Upper lobe of left lung (tissue), 6 donors: ENCODE measurements at regions not wholly inside any gene's neighbourhood (a gene's known extent, or its start where the extent isn't known, plus 50 kb on each side); places are given as distances from the start of the nearest gene placed in this dataset.

ENCODE experiments used
- ATAC-seq, 2 donors: fragments of 200-7000 bp; cut with Tn5 transposase; one replicate each; pipeline ENCODE4 v1.9.1; 2022; ENCODE audit warnings: mild to moderate bottlenecking in 2 of 2, moderate library complexity in 2 of 2; ENCODE audit not compliant: low FRiP score in 2 of 2
- DNase-seq, 2 donors: peaks; one replicate each; pipeline ENCODE4 v3.0.0-alpha.2; 2019 to 2020
- H3K27ac ChIP-seq, 4 donors: fragments of 200-600 bp; sonication (generic); one replicate each; pipeline ENCODE4 v1.5.1; 2016 to 2019
- H3K27me3 ChIP-seq, 4 donors: fragments of 200-600 bp; sonication (generic); one replicate each; pipeline ENCODE4 v1.5.1; 2017 to 2019
- H3K36me3 ChIP-seq, 4 donors: fragments of 200-600 bp; sonication (generic); one replicate each; pipeline ENCODE4 v1.5.1; 2016 to 2019
- H3K4me1 ChIP-seq, 4 donors: fragments of 200-600 bp; sonication (generic); one replicate each; pipeline ENCODE4 v1.5.1; 2018 to 2019
- H3K4me3 ChIP-seq, 4 donors: fragments of 200-600 bp; sonication (generic); one replicate each; pipeline ENCODE4 v1.5.1; 2017 to 2019; ENCODE audit warnings: mild to moderate bottlenecking in 2 of 4, moderate library complexity in 1 of 4
- H3K9me3 ChIP-seq, 4 donors: fragments of 200-600 bp; sonication (generic); one replicate each; pipeline ENCODE4 v1.5.1; 2018 to 2019
- EP300 ChIP-seq, 4 donors: sonication (generic); formaldehyde crosslinking; IDR thresholded peaks; one replicate each; pipeline ENCODE4 v1.5.1; 2017; ENCODE audit warnings: antibody characterized with exemption in 4 of 4, control low read depth in 2 of 4
- POLR2A ChIP-seq, 4 donors: fragments of 450-650 bp; IDR thresholded peaks; one replicate each; pipeline ENCODE4 v1.5.1; 2016 to 2017; ENCODE audit warnings: antibody characterized with exemption in 4 of 4, mild to moderate bottlenecking in 2 of 4
- POLR2AphosphoS5 ChIP-seq, 2 donors: sonication (generic); formaldehyde crosslinking; IDR thresholded peaks; one replicate each; pipeline ENCODE4 v1.5.1; 2017; ENCODE audit warnings: antibody characterized with exemption in 2 of 2
- WGBS, 2 donors: methylation state at CpG; one replicate each; pipeline ENCODE4 v1.1.5; 2017 to 2018; 5-methylcytosine and 5-hydroxymethylcytosine counted together
- TF ChIP-seq, protein P1 (sequence below), 6 experiments: fragments of 450-650 bp in 4 of 6; fragments of 200-600 bp in 2 of 6; sonication (generic) in 2 of 6; IDR thresholded peaks; one replicate each; pipeline ENCODE4 v1.5.1; 2016 to 2019; ENCODE audit warnings: antibody characterized with exemption in 6 of 6
- donor health status: DM: no; HTN: no; CAD: no; lungs with moderate emphysema.
- donor health status: DM: no; HTN: yes; CAD: no; lungs with severe emphysema.

DNA sequence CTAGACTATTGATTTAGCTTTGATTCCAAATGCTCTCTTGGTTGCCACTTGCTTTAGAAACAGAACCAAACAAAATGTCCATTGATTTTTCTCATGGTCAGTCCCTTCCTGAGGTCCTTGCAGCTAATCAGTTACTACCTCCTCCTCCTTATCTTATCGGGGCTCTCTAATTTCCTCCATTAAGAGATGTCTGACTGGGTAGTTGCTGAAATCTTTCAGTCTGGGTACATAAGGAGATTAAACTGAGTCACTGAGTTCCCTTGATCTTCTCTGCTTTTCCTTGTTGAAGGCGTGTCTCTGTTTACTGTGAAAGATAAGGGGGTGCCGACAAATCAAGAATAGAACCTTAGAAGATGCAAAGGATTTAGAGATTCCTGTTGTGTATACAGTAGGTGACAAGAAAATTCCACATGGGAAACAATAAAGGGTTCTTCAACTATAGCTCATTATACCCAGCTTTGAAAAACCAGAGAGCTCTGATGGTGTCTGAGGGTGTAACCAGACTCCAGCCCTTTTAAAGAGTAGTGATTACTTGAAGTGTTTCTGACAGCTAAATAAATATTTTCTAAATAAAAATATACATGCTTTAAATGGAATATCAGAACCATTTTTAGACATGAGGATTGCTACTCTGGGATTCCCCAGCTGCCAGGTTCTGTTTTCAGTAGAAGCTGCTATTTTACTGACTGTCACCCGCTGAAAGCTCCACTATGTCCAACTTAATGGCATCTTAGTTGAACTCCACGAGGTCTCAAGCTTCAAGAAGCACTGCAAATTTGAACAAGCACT lies 791.3 kb upstream of the SOX9 start:
- Histone ChIP-seq H3K27ac (no peak overlapping the region), H3K4me3 (no peak overlapping the region), H3K27me3 (no peaks in the 10 kb centered on the region), H3K9me3 (no peaks in the 10 kb centered on the region), H3K36me3 (no peaks in the 10 kb centered on the region), H3K4me1 (peaks cover 0 to 5% (median 0%) of the 10 kb centered on the region in 4 donors)
- DNase-seq, result no peak
- no peak for TF ChIP-seq POLR2A (IDR thresholded peaks at IDR 0.05)
- TF ChIP-seq POLR2AphosphoS5 (IDR thresholded peaks at IDR 0.05), result no peak
- TF ChIP-seq, protein P1, sequence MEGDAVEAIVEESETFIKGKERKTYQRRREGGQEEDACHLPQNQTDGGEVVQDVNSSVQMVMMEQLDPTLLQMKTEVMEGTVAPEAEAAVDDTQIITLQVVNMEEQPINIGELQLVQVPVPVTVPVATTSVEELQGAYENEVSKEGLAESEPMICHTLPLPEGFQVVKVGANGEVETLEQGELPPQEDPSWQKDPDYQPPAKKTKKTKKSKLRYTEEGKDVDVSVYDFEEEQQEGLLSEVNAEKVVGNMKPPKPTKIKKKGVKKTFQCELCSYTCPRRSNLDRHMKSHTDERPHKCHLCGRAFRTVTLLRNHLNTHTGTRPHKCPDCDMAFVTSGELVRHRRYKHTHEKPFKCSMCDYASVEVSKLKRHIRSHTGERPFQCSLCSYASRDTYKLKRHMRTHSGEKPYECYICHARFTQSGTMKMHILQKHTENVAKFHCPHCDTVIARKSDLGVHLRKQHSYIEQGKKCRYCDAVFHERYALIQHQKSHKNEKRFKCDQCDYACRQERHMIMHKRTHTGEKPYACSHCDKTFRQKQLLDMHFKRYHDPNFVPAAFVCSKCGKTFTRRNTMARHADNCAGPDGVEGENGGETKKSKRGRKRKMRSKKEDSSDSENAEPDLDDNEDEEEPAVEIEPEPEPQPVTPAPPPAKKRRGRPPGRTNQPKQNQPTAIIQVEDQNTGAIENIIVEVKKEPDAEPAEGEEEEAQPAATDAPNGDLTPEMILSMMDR (IDR thresholded peaks at IDR 0.05), result no peak
- TF ChIP-seq EP300 (IDR thresholded peaks at IDR 0.05), result no peak
- 33 to 41% methylated on average over 5 of the region's 5 CpGs for WGBS, 2 donors
- no peak for ATAC-seq

DNA sequence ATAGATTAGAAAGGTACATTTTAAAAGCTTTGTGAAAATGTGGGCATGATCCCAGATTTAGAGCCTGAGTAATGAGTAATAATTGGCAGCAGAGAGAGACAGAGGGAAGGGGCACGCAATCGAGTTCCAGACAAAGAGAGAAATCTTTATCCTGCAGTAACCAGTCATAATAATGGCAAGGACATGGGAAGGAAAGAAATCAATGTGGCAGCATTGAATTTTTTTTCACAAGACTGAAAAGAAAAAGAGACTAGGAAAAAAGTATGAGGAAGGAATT lies 790.8 kb upstream of the SOX9 start:
- 47 to 59% methylated on average over 2 of the region's 2 CpGs for WGBS, 2 donors
- Histone ChIP-seq H3K36me3 (no peaks in the 10 kb centered on the region), H3K4me1 (peaks cover 0 to 5% (median 0%) of the 10 kb centered on the region in 4 donors), H3K4me3 (no peak overlapping the region), H3K27me3 (no peaks in the 10 kb centered on the region), H3K9me3 (no peaks in the 10 kb centered on the region), H3K27ac (no peak overlapping the region)
- DNase-seq, result no peak
- ATAC-seq, result no peak
- TF ChIP-seq, protein P1 (IDR thresholded peaks at IDR 0.05), result no peak
- TF ChIP-seq EP300 (IDR thresholded peaks at IDR 0.05) (no peak), POLR2A (IDR thresholded peaks at IDR 0.05) (no peak), POLR2AphosphoS5 (IDR thresholded peaks at IDR 0.05) (no peak)

DNA sequence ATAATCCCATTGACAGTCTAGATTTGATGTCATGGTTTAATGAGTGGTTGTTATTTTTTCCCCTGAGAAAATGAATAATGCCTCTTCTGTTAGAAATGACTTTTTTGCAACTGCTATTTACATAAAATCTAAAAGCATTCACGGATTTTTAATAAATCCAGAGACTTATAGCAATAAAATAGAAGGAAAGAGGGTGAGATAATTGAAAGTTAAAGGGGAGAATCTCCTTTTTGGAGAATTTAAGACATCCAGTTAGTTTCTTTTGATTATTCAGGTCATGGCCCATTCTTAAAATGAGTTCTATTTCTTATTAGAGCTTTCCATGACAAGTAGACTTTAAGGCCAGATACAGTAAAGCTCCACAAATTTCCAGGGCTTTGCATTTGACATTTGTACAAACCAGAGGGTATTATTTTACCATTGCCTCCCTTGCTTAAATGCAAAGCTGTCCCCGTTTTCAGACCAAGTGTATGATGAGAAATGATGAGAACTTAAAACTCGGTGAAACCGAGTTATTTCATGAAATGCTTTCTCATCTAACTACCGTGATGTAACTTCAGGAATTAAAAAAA lies 789.0 kb upstream of the SOX9 start:
- DNase-seq (no peak), ATAC-seq (no peak)
- H3K27ac ChIP-seq, result no peak overlapping the region
- H3K4me3 ChIP-seq, result no peak overlapping the region
- no peaks in the 10 kb centered on the region for H3K27me3 ChIP-seq
- peaks cover 0 to 5% (median 0%) of the 10 kb centered on the region in 4 donors for H3K4me1 ChIP-seq
- TF ChIP-seq POLR2AphosphoS5 (IDR thresholded peaks at IDR 0.05), result no peak
- no peaks in the 10 kb centered on the region for H3K36me3 ChIP-seq
- no peaks in the 10 kb centered on the region for H3K9me3 ChIP-seq
- WGBS, 2 donors, result 80 to 86% methylated on average over 5 of the region's 5 CpGs

DNA sequence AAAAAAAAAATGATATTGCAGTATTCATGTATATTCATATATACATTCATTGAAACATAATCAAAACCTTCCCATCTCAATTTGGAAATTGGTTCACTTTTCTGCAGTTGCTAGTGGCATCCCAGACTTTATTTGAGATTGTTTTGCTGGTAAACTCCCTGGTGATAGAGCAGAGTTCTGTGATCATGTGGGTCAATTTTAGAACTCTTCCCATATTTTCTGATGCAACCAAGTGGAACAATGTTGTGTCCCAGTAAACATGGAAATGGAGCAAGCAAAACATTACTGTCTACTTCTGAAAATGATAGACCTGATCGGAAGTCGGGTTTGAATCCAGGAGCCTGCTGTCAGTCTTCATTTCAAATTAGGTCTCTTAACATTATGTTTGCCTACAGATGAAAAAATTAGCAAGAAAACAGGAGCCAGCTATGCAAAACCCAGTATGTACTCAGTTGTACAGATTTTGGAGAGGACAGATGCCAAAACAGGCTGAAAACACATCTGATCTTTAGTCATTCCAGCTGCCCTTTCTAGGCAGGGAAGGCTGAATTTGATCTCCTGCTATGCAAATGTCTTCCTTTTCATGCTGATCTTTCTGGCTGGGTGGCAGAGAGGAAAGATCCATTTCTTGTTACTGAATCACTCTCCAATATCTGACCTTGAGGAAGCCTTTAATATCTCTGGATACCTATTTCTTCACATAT lies 786.6 kb upstream of the SOX9 start:
- TF ChIP-seq POLR2AphosphoS5 (IDR thresholded peaks at IDR 0.05) (no peak), EP300 (IDR thresholded peaks at IDR 0.05) (no peak), POLR2A (IDR thresholded peaks at IDR 0.05) (no peak)
- TF ChIP-seq, protein P1 (IDR thresholded peaks at IDR 0.05), result no peak
- Histone ChIP-seq H3K4me3 (no peak overlapping the region), H3K27me3 (no peaks in the 10 kb centered on the region), H3K9me3 (no peaks in the 10 kb centered on the region), H3K4me1 (peaks cover 0 to 5% (median 0%) of the 10 kb centered on the region in 4 donors), H3K27ac (no peak overlapping the region), H3K36me3 (no peaks in the 10 kb centered on the region)
- DNase-seq (no peak), ATAC-seq (no peak)
- 73 to 76% methylated on average over 2 of the region's 2 CpGs for WGBS, 2 donors

DNA sequence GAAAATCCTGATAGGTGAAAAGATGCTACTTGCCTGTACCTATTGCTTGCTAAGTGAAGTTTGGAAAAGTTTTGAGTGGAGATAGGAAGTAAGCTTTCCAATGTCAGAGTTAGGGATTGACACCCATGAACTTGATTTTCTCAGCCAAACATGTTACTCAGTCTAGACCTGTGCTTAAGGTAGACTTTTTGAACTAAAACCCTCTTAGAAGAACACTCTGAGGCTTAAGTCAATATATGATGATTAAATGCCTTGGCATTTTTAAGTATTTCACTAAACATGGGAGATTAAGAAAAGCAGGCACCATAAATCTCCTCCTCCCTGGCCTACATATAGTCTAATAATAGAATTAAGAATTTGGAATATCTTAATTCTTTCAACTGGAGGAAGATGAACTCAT lies 785.6 kb upstream of the SOX9 start:
- ATAC-seq (peak in 1 of 2 donors; percentile 61), DNase-seq (no peak)
- H3K36me3 ChIP-seq, result no peaks in the 10 kb centered on the region
- peak overlapping the region in 1 of 4 donors; percentile 23 for H3K27ac ChIP-seq
- H3K9me3 ChIP-seq, result no peaks in the 10 kb centered on the region
- H3K27me3 ChIP-seq, result no peaks in the 10 kb centered on the region
- no peaks in the 10 kb centered on the region for H3K4me1 ChIP-seq
- no peak for TF ChIP-seq POLR2AphosphoS5 (IDR thresholded peaks at IDR 0.05)
- no peak for TF ChIP-seq POLR2A (IDR thresholded peaks at IDR 0.05)
- no peak overlapping the region for H3K4me3 ChIP-seq
